ENCODE measurements at regions not wholly inside any gene's neighbourhood (a gene's known extent, or its start where the extent isn't known, plus 50 kb on each side); places are given as distances from the start of the nearest gene placed in this dataset.

GRCh38 chr4:124519196-124519595, 193.3 kb downstream of the ANKRD50 start:
- TF ChIP-seq POLR2AphosphoS5 (IDR thresholded peaks at IDR 0.05), result no peak
- TF ChIP-seq, protein P1, sequence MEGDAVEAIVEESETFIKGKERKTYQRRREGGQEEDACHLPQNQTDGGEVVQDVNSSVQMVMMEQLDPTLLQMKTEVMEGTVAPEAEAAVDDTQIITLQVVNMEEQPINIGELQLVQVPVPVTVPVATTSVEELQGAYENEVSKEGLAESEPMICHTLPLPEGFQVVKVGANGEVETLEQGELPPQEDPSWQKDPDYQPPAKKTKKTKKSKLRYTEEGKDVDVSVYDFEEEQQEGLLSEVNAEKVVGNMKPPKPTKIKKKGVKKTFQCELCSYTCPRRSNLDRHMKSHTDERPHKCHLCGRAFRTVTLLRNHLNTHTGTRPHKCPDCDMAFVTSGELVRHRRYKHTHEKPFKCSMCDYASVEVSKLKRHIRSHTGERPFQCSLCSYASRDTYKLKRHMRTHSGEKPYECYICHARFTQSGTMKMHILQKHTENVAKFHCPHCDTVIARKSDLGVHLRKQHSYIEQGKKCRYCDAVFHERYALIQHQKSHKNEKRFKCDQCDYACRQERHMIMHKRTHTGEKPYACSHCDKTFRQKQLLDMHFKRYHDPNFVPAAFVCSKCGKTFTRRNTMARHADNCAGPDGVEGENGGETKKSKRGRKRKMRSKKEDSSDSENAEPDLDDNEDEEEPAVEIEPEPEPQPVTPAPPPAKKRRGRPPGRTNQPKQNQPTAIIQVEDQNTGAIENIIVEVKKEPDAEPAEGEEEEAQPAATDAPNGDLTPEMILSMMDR (IDR thresholded peaks at IDR 0.05), result no peak
- TF ChIP-seq EP300 (IDR thresholded peaks at IDR 0.05), result no peak
- TF ChIP-seq POLR2A (IDR thresholded peaks at IDR 0.05), result no peak

All from suprapubic skin (tissue), 4 donors.